H1 (cell line): ENCODE measurements at regions not wholly inside any gene's neighbourhood (a gene's known extent, or its start where the extent isn't known, plus 50 kb on each side); places are given as distances from the start of the nearest gene placed in this dataset.

Source experiments
- CTCF ChIA-PET: fragments of 300-600 bp; sonication (Branson Sonifier 250); formaldehyde crosslinking; loops from one replicate; lab custom pipeline; 2021; ENCODE audit not compliant: partially characterized antibody; lab: Charles Lee
- POLR2A ChIA-PET: fragments of 300-600 bp; sonication (Branson Sonifier 250); formaldehyde crosslinking; loops from one replicate; lab custom pipeline; 2021; ENCODE audit warnings: inconsistent platforms; ENCODE audit not compliant: partially characterized antibody; lab: Charles Lee
- DNase-seq, 2 experiments: peaks; one replicate each; pipeline versions ENCODE4 v3.0.0 to v3.0.0-alpha.2; 2010 to 2022; ENCODE audit warnings: low spot score in 2 of 2, low read depth in 1 of 2, mixed read lengths in 1 of 2
- FAIRE-seq: peaks from 2 replicates; lab custom pipeline; 2011; peaks lifted over from hg19 to GRCh38; lab: Jason Lieb, UNC
- H2AFZ ChIP-seq: 2 replicates; pipeline ENCODE4 v1.8.1; 2012; ENCODE audit warnings: low read length, inconsistent platforms
- H2AK5ac ChIP-seq: 2 replicates; pipeline ENCODE4 v1.6.1; 2013; ENCODE audit warnings: low read depth, low read length
- H2BK120ac ChIP-seq: replicated peaks from 2 replicates; pipeline ENCODE3; 2013; ENCODE audit warnings: low read depth, low read length, inconsistent platforms
- H2BK12ac ChIP-seq: 2 replicates; pipeline ENCODE4 v1.6.1; 2013; ENCODE audit warnings: low read depth, low read length
- H2BK15ac ChIP-seq: 2 replicates; pipeline ENCODE4 v1.6.1; 2013; ENCODE audit warnings: low read length
- H2BK20ac ChIP-seq: 2 replicates; pipeline ENCODE4 v1.6.1; 2013; ENCODE audit warnings: low read length
- H2BK5ac ChIP-seq: 2 replicates; pipeline ENCODE4 v1.6.1; 2013; ENCODE audit warnings: low read depth, low read length
- H3K14ac ChIP-seq: 2 replicates; pipeline ENCODE4 v1.6.1; 2013; ENCODE audit warnings: inconsistent platforms; ENCODE audit not compliant: insufficient read length
- H3K18ac ChIP-seq: 2 replicates; pipeline ENCODE4 v1.6.1; 2013; ENCODE audit warnings: low read length; ENCODE audit errors: extremely low read depth
- H3K23ac ChIP-seq: 2 replicates; pipeline ENCODE4 v1.6.1; 2013; ENCODE audit warnings: inconsistent platforms; ENCODE audit not compliant: insufficient read length
- H3K23me2 ChIP-seq: 2 replicates; pipeline ENCODE4 v1.6.1; 2013; ENCODE audit warnings: low read depth, low read length
- H3K27ac ChIP-seq: 2 replicates; pipeline ENCODE4 v1.6.1; 2011; ENCODE audit warnings: low read depth, low read length, inconsistent platforms
- H3K27me3 ChIP-seq, 4 experiments: replicated peaks in 1 of 4; 1 replicate in 1 of 4; 2 replicates in 3 of 4; pipeline versions ENCODE4 v1.6.1 to v1.8.1; 2011 to 2013; ENCODE audit warnings: low read length in 3 of 4, mild to moderate bottlenecking in 3 of 4, inconsistent platforms in 2 of 4, mixed read lengths in 2 of 4, moderate library complexity in 1 of 4; ENCODE audit not compliant: control insufficient read depth in 3 of 4, insufficient read depth in 3 of 4; ENCODE audit errors: extremely low read depth in 1 of 4
- H3K36me3 ChIP-seq, 4 experiments: 2 replicates each; pipeline versions ENCODE4 v1.6.1 to v1.8.1; 2011 to 2013; ENCODE audit warnings: mild to moderate bottlenecking in 4 of 4, low read length in 3 of 4, moderate library complexity in 2 of 4, control low read depth in 1 of 4, inconsistent platforms in 1 of 4; ENCODE audit not compliant: insufficient read depth in 4 of 4, control insufficient read depth in 2 of 4
- H3K4ac ChIP-seq: replicated peaks from 2 replicates; pipeline ENCODE3; 2013; ENCODE audit warnings: low read length, low read depth, mixed read lengths, inconsistent platforms; ENCODE audit not compliant: insufficient read length
- H3K4me1 ChIP-seq, 4 experiments: replicated peaks in 1 of 4; 1 replicate in 1 of 4; 2 replicates in 3 of 4; pipeline versions ENCODE4 v1.6.1 to v1.8.1; 2011 to 2013; ENCODE audit warnings: low read length in 3 of 4, inconsistent platforms in 2 of 4, mixed read lengths in 1 of 4; ENCODE audit not compliant: insufficient read depth in 4 of 4, control insufficient read depth in 3 of 4
- H3K4me2 ChIP-seq, 2 experiments: 2 replicates each; pipeline versions ENCODE4 v1.6.1 to v1.8.1; 2011 to 2013; ENCODE audit warnings: low read depth in 2 of 2, low read length in 2 of 2, control low read depth in 1 of 2, inconsistent platforms in 1 of 2, mild to moderate bottlenecking in 1 of 2; ENCODE audit not compliant: insufficient read depth in 1 of 2
- H3K4me3 ChIP-seq, 4 experiments: fragments of 200-600, 300-600 bp in 1 of 4; sonication (generic), shearing (Covaris generic), sonication (Bioruptor Twin) in 1 of 4; 2 replicates each; pipeline versions ENCODE4 v1.5.1 to v1.8.1; 2011 to 2016; ENCODE audit warnings: low read length in 4 of 4, low read depth in 3 of 4, control low read depth in 2 of 4, inconsistent platforms in 2 of 4, mild to moderate bottlenecking in 2 of 4, mixed read lengths in 1 of 4, moderate library complexity in 1 of 4; ENCODE audit not compliant: insufficient read depth in 2 of 4; ENCODE audit errors: extremely low read depth in 1 of 4
- H3K56ac ChIP-seq: replicated peaks from 2 replicates; pipeline ENCODE3; 2013; ENCODE audit warnings: low read depth, mild to moderate bottlenecking, mixed read lengths, low read length, inconsistent platforms; ENCODE audit not compliant: insufficient read length
- H3K79me1 ChIP-seq: 2 replicates; pipeline ENCODE4 v1.6.1; 2013; ENCODE audit warnings: low read depth, low read length, control low read depth
- H3K79me2 ChIP-seq, 2 experiments: 2 replicates each; pipeline versions ENCODE4 v1.6.1 to v1.8.1; 2012 to 2013; ENCODE audit warnings: low read length in 2 of 2, mild to moderate bottlenecking in 2 of 2, inconsistent platforms in 1 of 2; ENCODE audit not compliant: insufficient read depth in 2 of 2, control insufficient read depth in 1 of 2
- H3K9ac ChIP-seq, 4 experiments: replicated peaks in 1 of 4; 1 replicate in 1 of 4; 2 replicates in 3 of 4; pipeline versions ENCODE4 v1.6.1 to v1.8.1; 2011 to 2013; ENCODE audit warnings: low read depth in 3 of 4, low read length in 3 of 4, control low read depth in 2 of 4, mild to moderate bottlenecking in 2 of 4, moderate library complexity in 2 of 4, inconsistent platforms in 1 of 4; ENCODE audit errors: extremely low read depth in 1 of 4
- H3K9me3 ChIP-seq, 2 experiments: 2 replicates each; pipeline versions ENCODE4 v1.6.1 to v1.8.1; 2012 to 2013; ENCODE audit warnings: mild to moderate bottlenecking in 2 of 2, moderate library complexity in 2 of 2, control low read depth in 1 of 2, inconsistent platforms in 1 of 2, low read depth in 1 of 2, low read length in 1 of 2, mixed read lengths in 1 of 2; ENCODE audit not compliant: insufficient read depth in 2 of 2
- H4K20me1 ChIP-seq, 2 experiments: replicated peaks in 1 of 2; 2 replicates each; pipeline versions ENCODE3 to v1.8.1; 2011 to 2013; ENCODE audit warnings: inconsistent platforms in 2 of 2, low read length in 2 of 2, mild to moderate bottlenecking in 1 of 2; ENCODE audit not compliant: insufficient read depth in 2 of 2, control insufficient read depth in 1 of 2
- H4K5ac ChIP-seq: 2 replicates; pipeline ENCODE4 v1.6.1; 2013; ENCODE audit warnings: low read length, low read depth, mixed read lengths, inconsistent platforms; ENCODE audit not compliant: insufficient read length
- H4K8ac ChIP-seq: 2 replicates; pipeline ENCODE4 v1.8.0; 2013; ENCODE audit warnings: mild to moderate bottlenecking, moderate library complexity, low read length, inconsistent platforms; ENCODE audit not compliant: insufficient read depth; ENCODE audit errors: extremely low read depth
- H4K91ac ChIP-seq: replicated peaks from 2 replicates; pipeline ENCODE3; 2013; ENCODE audit warnings: low read length, mixed read lengths, inconsistent platforms; ENCODE audit not compliant: insufficient read length
- CBX5 ChIP-seq: fragments of 300-800, 300-1000 bp; sonication (generic); IDR thresholded peaks from 2 replicates; pipeline ENCODE4 v1.7.1; 2016; ENCODE audit warnings: antibody characterized with exemption, low read length, low read depth
- EGR1 ChIP-seq: IDR thresholded peaks from 2 replicates; pipeline ENCODE4 v1.6.1; 2011; ENCODE audit warnings: low read depth, low read length, borderline replicate concordance
- EZH2 ChIP-seq: fragments of 200-600 bp; sonication (generic); IDR thresholded peaks from 2 replicates; pipeline ENCODE4 v1.7.1; 2012; ENCODE audit warnings: low read depth, mild to moderate bottlenecking, moderate library complexity, low read length, inconsistent platforms; ENCODE audit not compliant: severe bottlenecking
- KDM1A ChIP-seq: fragments of 200-600, 300-600 bp; sonication (generic); IDR thresholded peaks from 2 replicates; pipeline ENCODE4 v1.7.1; 2016; ENCODE audit warnings: mild to moderate bottlenecking, low read length, borderline replicate concordance
- KDM4A ChIP-seq: IDR thresholded peaks from one replicate; pipeline ENCODE4 v1.7.1; 2012; ENCODE audit warnings: low read depth, mild to moderate bottlenecking, moderate library complexity, low read length, inconsistent platforms; ENCODE audit not compliant: severe bottlenecking
- KDM5A ChIP-seq: fragments of 200-600 bp; IDR thresholded peaks from 2 replicates; pipeline ENCODE4 v1.7.1; 2012; ENCODE audit warnings: mild to moderate bottlenecking, low read length, inconsistent platforms, mixed read lengths
- POLR2A ChIP-seq, 2 experiments: IDR thresholded peaks; 1 replicate in 1 of 2; 2 replicates in 1 of 2; pipeline ENCODE4 v1.6.1; 2011; ENCODE audit warnings: low read depth in 2 of 2, low read length in 2 of 2, mild to moderate bottlenecking in 2 of 2; ENCODE audit errors: control extremely low read depth in 1 of 2
- POLR2AphosphoS5 ChIP-seq: IDR thresholded peaks from 2 replicates; pipeline ENCODE4 v1.6.1; 2011; ENCODE audit warnings: low read depth, low read length
- RBBP5 ChIP-seq: IDR thresholded peaks from 2 replicates; pipeline ENCODE4 v1.7.1; 2012; ENCODE audit warnings: low read depth, mild to moderate bottlenecking, inconsistent platforms, low read length, moderate library complexity, borderline replicate concordance
- RNF2 ChIP-seq: fragments of 200-900, 300-1000 bp; sonication (generic); IDR thresholded peaks from 2 replicates; pipeline ENCODE4 v1.7.1; 2016; ENCODE audit warnings: borderline replicate concordance, low read depth, mild to moderate bottlenecking, antibody characterized with exemption, low read length; ENCODE audit not compliant: poor library complexity, severe bottlenecking; ENCODE audit errors: missing control alignments
- RXRA ChIP-seq: IDR thresholded peaks from 2 replicates; pipeline ENCODE4 v1.6.1; 2011; ENCODE audit warnings: low read depth, mild to moderate bottlenecking, low read length, moderate library complexity; ENCODE audit not compliant: insufficient read depth
- SP2 ChIP-seq: IDR thresholded peaks from 2 replicates; pipeline ENCODE4 v1.6.1; 2012; ENCODE audit warnings: mild to moderate bottlenecking, low read length, inconsistent platforms
- YY1 ChIP-seq: IDR thresholded peaks from 2 replicates; pipeline ENCODE4 v1.6.1; 2011; ENCODE audit warnings: low read depth, mild to moderate bottlenecking, low read length
- WGBS, 2 experiments: shearing (Covaris generic) in 1 of 2; methylation state at CpG; one replicate each; pipeline versions ENCODE4 v1.1.6 to v1.1.7; 2013 to 2015; ENCODE audit warnings: low lambda C conversion rate in 2 of 2, mixed read lengths in 2 of 2, inconsistent platforms in 1 of 2, low coverage in 1 of 2, missing lambda C conversion rate in 1 of 2; ENCODE audit not compliant: insufficient replicate concordance in 2 of 2, insufficient coverage in 1 of 2, insufficient read length in 1 of 2; ENCODE audit errors: extremely low coverage in 1 of 2, missing lambda C conversion rate in 1 of 2; 5-methylcytosine and 5-hydroxymethylcytosine counted together
- TF ChIP-seq, protein P1 (sequence below): IDR thresholded peaks from 2 replicates; pipeline ENCODE4 v1.6.1; 2012; ENCODE audit warnings: low read length, inconsistent platforms

DNA sequence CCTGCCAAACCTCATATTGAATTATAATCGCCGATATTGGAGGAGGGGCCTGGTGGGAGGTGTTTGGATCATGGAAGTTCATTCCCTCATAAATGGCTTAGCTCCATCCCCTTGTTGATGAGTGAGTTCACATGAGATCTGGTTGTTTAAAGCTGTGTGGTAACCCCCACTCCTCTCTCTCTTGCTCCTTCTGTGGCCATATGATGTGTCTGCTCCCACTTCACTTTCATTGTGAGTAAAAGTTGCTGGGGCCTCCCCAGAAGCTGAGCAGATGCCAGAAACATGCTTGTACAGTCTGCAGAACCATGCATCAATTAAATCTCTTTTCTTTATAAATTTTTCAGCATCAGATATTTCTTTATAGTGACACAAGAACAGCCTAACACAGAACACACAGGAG lies 929.0 kb upstream of the FAT3 start:
- H2AK5ac ChIP-seq: no peak overlapping the region
- H3K4me1 ChIP-seq: no peaks in the 10 kb centered on the region
- H2BK12ac ChIP-seq: no peak overlapping the region
- H2BK5ac ChIP-seq: no peak overlapping the region
- H3K9ac ChIP-seq: no peak overlapping the region
- H4K8ac ChIP-seq: no peak overlapping the region
- no peak overlapping the region for H4K91ac ChIP-seq
- no peaks in the 10 kb centered on the region for H3K9me3 ChIP-seq
- H3K4me3 ChIP-seq: no peak overlapping the region
- WGBS, 2 experiments: 96% methylated on average over 2 of the region's 2 CpGs; no CpG with 5 or more reads in 1 of the 2 experiments
- no peaks in the 10 kb centered on the region for H4K20me1 ChIP-seq
- no peak overlapping the region for H3K18ac ChIP-seq
- H2BK20ac ChIP-seq: no peak overlapping the region
- no peak overlapping the region for H3K4me2 ChIP-seq
- no peak overlapping the region for H4K5ac ChIP-seq
- DNase-seq (no peak), FAIRE-seq (no peak)
- H3K79me2 ChIP-seq: no peaks in the 10 kb centered on the region
- no peaks in the 10 kb centered on the region for H3K27me3 ChIP-seq
- H2BK120ac ChIP-seq: no peak overlapping the region
- H3K23ac ChIP-seq: no peak overlapping the region
- H3K79me1 ChIP-seq: no peaks in the 10 kb centered on the region
- no peak overlapping the region for H3K27ac ChIP-seq
- ChIA-PET CTCF (no interaction called here), POLR2A (no interaction called here)
- H3K36me3 ChIP-seq: no peaks in the 10 kb centered on the region
- H2BK15ac ChIP-seq: no peak overlapping the region
- H3K56ac ChIP-seq: no peak overlapping the region
- H3K4ac ChIP-seq: no peak overlapping the region
- H3K14ac ChIP-seq: no peak overlapping the region
- H3K23me2 ChIP-seq: no peaks in the 10 kb centered on the region
- no peak overlapping the region for H2AFZ ChIP-seq
- TF ChIP-seq KDM1A: no peak
- no peak for TF ChIP-seq RXRA
- TF ChIP-seq YY1: no peak
- TF ChIP-seq RNF2: no peak
- no peak for TF ChIP-seq POLR2AphosphoS5
- no peak for TF ChIP-seq RBBP5
- no peak for TF ChIP-seq EZH2
- TF ChIP-seq EGR1: no peak
- no peak for TF ChIP-seq KDM4A
- TF ChIP-seq, protein P1, sequence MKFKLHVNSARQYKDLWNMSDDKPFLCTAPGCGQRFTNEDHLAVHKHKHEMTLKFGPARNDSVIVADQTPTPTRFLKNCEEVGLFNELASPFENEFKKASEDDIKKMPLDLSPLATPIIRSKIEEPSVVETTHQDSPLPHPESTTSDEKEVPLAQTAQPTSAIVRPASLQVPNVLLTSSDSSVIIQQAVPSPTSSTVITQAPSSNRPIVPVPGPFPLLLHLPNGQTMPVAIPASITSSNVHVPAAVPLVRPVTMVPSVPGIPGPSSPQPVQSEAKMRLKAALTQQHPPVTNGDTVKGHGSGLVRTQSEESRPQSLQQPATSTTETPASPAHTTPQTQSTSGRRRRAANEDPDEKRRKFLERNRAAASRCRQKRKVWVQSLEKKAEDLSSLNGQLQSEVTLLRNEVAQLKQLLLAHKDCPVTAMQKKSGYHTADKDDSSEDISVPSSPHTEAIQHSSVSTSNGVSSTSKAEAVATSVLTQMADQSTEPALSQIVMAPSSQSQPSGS: no peak
- TF ChIP-seq CBX5: no peak
- no peak for TF ChIP-seq SP2
- no peak for TF ChIP-seq POLR2A (IDR thresholded peaks at IDR 0.05; ENCODE audit: control extremely low read depth in 1 of 2, low read depth in 2 of 2, low read length in 2 of 2)
- TF ChIP-seq KDM5A: no peak
